Central memory CD4-positive, alpha-beta T cell (primary cell): ENCODE measurements at regions not wholly inside any gene's neighbourhood (a gene's known extent, or its start where the extent isn't known, plus 50 kb on each side); places are given as distances from the start of the nearest gene placed in this dataset.

Experiments used
- DNase-seq: peaks from one replicate; pipeline ENCODE4 v3.0.0; 2022

DNA sequence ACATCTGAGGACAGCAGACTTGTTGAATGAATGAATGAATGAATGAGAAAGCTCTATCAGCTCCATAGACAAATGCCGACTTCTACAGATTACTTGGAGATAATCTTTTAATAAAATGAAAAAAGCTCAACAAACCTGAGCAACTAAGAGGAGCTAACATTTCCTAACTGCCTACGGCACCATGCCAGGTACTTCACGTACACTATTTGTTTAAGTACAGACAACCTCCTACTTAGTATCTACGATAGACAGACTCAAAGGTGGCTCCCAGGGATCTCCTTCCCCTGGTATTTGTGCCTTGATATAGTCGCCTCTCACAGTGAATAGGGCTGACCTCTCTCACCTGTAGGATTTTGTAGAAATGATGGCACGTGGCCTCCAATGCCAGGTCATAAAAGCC is 412.2 kb upstream of the FAT1 start:
- no peak for DNase-seq

DNA sequence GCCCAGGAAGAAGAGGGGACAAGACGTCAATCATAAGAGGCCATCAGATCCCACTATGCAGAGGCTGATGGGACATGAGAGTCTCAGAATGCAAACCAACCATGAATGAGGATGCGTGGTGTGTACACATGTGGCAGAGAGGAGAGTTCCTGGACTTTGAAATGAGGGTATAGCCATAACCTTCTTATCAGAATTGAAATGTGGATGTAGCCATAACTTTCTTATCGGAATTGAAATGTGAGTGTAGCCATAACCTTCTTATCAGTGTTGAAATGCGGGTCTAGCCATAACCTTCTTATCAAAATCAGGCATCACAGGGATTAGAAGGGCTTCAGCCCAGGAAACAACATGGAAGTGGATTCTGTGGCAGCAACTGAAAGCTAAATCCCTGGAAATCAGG is 415.5 kb upstream of the FAT1 start:
- no peak for DNase-seq

DNA sequence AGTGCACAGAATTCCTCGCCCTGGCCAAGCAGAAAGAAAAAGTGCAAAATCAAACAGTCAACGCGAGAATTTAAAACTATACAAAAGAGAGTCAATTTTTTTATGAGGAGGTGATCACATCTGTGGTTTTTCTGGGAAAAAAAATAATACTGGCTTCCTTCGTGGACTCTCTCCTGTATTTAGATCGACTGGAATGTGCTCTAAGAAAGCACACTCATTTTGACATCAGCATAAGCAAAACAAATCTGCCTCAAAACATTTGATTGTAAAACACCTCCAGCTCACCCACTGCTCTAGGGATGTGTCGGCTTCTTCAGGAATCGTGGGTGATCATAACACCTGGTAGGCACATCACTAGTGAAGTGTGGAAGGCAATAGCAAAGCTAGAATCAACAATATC is 417.4 kb upstream of the FAT1 start:
- DNase-seq = no peak

DNA sequence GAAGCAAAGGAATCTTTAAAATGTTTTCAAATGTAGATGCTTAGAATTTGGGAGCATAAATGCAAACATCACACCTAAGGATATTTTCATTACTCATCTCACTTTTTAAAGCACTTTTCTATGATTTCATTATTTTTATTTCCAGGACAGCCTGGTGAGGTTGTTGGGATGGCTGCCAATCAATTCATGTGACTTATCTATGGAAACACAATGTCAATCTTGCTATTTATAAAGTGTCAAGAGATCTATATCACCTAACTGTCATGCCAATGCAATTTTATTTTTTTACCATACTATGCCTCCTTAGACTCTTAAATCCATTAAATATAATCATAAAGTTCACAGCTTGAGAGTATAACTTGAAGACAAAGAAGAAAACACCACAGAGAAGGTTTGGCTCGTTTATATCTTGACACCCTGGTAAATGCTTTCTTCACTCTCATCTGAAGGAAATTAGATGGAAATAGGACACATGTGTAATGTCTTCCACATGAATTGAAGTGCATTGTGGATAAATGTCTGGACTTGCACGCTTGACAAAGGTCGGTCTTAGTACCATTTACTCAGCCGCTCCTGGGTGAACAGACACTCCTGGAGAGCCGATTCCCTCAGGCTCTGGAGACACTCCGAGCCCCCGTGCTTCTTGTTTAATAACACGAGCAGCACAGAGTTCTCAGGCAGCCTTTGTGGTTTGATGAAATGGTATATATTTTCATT is 425.7 kb upstream of the FAT1 start:
- no peak for DNase-seq

DNA sequence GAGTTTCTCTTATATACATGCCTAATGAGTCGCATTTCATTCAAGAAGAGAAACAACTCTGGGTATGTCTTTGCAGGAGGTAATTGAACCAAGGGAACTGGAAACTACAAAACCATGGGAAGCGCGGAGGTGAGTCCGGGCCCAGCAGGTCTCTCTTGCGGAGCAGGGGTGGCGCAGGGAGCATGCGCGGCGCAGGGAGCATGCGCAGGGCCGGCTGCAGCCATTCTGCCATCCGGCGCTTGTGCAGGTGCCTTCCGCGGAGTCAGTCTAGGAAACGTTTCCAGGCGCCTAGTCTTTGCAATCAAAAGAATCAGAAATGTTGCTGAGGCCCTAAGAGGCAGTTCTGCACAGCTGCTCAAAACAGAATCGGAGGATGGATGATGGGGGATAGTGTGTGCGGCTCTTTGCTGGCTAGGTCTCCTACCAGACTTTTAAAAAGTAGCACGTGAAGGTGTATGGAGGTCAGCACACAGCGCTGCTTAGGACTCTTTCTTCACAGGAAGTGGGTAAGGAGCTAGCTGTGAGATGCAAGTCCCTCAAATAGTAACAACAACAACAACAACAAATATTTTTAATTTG is 433.8 kb upstream of the FAT1 start:
- no peak for DNase-seq

- no peak for DNase-seq
Measured at GRCh38 chr4:187158003-187158402, 434.3 kb upstream of the FAT1 start.

GRCh38 chr4:187160486-187160885 is 436.8 kb upstream of the FAT1 start:
- DNase-seq = no peak

DNA sequence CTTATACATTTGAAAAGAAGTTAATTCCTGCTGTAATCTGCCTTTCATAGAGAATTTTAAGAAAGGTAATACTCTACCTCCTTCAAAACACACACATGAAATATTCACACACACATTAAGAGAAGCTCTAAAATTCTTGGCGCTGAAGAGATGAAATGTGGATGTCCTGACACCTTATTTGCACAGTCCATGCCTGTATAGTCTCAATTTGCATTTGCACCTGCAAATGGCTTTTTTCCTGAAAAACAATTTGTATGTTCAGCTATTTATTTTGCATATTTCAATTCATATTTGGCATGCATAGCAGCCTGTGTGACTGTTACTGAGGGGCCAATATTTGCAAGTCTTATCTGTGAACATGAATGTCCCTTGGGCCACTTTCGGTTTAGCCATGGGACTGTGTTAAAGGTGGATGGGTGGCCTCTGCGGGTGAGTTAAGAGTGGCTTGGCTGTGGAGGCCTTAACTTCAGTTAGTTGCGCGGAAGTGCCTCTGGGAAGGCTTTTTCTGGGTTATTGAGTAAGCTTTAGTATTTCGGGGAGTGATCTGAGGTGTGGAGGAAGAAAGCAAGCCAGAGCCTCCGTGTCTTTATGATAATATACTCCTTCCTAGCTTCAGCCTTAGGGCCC is 443.3 kb upstream of the FAT1 start:
- no peak for DNase-seq

GRCh38 chr4:187171706-187172339 is 448.2 kb upstream of the FAT1 start:
- DNase-seq = no peak

DNA sequence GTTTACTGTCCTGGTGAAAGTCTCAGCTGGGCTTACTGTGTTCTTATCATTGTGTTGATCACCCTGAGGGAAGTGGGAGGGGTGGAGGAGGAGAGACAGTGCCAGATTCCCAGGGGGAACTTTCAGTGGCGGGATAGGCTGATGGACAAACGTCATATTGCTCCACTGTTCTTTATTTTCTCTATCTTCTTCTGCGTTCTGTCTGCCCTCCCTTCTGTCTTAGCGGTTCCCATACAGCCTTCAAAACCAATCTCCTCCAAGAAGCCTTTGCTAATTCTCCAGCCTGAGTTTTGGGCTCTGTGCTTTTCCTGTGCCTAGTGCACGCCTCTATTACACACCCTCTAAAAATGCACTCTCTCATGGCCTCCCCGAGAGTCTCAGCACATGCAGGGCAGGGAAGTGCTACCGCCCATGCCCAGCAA is 448.7 kb upstream of the FAT1 start:
- no peak for DNase-seq

- DNase-seq = no peak
Measured at GRCh38 chr4:187174749-187175148, 451.1 kb upstream of the FAT1 start.

DNA sequence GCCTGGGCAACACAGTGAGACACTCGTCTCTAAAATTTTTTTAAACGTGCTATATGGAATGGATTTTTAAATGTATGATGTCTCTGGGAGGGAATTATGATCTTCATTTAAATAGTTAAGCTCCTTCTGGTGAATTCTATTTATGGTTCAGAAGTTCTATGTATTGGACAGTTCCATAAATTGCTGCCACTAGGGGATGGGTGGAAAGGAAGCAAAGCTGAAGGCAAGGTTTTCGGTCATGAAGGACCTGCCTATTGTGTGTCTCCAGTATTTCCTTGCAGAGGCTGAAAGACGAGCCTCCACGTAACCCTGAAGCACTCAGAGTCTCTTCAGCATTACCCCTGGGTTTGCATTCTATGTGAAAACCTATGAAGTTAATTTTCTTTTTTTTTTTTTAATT is 451.5 kb upstream of the FAT1 start:
- DNase-seq = no peak

GRCh38 chr4:187176261-187176910 is 452.7 kb upstream of the FAT1 start:
- DNase-seq = no peak

GRCh38 chr4:187178084-187178483 is 454.4 kb upstream of the FAT1 start:
- no peak for DNase-seq

DNA sequence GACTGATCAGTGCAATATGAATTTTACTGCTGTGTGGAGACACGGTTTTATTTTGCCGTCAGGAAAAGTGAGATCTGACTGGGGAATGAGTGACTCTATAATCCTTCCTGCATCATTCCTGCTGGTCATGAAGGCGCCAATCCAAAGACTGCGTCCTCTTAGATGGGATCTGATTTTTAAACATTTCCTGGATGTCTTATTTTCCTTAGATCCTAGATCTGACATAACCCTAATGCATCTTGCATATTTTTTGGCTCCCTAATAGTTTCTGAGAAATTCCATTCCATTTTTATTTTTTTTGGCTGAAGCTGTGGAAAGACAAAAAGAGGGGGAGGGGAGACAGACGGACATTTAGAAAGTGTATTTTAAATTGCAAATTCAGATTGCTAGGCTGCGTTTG is 454.9 kb upstream of the FAT1 start:
- DNase-seq = no peak

GRCh38 chr4:187179086-187180058 is 455.7 kb upstream of the FAT1 start:
- DNase-seq = no peak

- DNase-seq = no peak
Measured at GRCh38 chr4:187181054-187181453, 457.4 kb upstream of the FAT1 start.

GRCh38 chr4:187183346-187183745 is 459.7 kb upstream of the FAT1 start:
- no peak for DNase-seq

DNA sequence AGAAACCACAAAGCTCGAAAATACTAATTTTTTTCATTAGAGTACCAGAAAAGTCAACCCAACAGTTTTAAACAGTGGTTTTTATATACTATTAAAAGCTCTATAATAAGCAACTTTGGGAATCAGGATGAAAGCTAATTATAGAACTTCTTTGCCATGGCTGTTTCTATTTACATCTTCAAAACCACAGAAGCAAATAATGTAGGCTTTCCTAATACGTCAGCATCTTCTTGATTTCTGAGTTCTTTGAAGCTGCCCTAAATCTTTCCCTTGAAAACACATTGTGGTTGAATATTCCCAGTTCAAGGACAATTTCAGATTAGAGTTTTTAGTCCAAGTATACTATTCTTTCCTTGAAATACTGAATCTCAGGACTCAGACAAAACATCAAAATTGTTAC is 460.2 kb upstream of the FAT1 start:
- no peak for DNase-seq

- no peak for DNase-seq
Measured at GRCh38 chr4:187184508-187184907, 460.9 kb upstream of the FAT1 start.

DNA sequence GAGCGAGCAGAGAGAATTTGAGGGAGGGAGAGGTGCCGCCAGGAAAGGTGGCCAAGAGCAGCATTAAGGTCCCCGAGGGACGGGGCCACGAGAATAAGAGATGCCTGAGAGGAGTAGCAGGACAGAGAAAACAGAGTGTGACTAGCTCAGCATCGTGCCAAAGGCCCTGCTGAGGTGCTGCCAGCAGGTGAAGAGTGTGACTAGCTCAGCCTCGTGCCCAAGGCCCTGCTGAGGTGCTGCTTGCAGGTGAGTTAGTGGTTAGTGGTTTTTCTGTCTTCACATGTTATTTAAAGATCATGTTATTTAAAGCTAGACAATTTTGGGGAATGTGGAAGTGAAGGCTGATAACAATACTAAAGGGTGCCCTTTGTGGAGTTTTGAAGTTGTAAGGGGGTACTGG is 464.5 kb upstream of the FAT1 start:
- DNase-seq = no peak

GRCh38 chr4:187188741-187189140 is 465.1 kb upstream of the FAT1 start:
- no peak for DNase-seq
